H9 (cell line): ENCODE measurements at regions not wholly inside any gene's neighbourhood (a gene's known extent, or its start where the extent isn't known, plus 50 kb on each side); places are given as distances from the start of the nearest gene placed in this dataset.

Experiments used
- DNase-seq: peaks from one replicate; pipeline ENCODE4 v3.0.0-alpha.2; 2017
- H2AFZ ChIP-seq: one replicate; pipeline ENCODE4 v1.6.1; 2013; ENCODE audit warnings: mild to moderate bottlenecking, low read length, control low read depth, moderate library complexity
- H2AK5ac ChIP-seq: 2 replicates; pipeline ENCODE4 v1.6.1; 2013; ENCODE audit warnings: low read length, control low read depth, mixed read lengths; ENCODE audit not compliant: insufficient read length
- H2BK120ac ChIP-seq: one replicate; pipeline ENCODE4 v1.6.1; 2013; ENCODE audit warnings: low read depth, mild to moderate bottlenecking, low read length, control low read depth, inconsistent platforms; ENCODE audit not compliant: poor library complexity, severe bottlenecking
- H2BK12ac ChIP-seq: 2 replicates; pipeline ENCODE4 v1.6.1; 2013; ENCODE audit warnings: low read length, control low read depth, mixed read lengths, low read depth; ENCODE audit not compliant: insufficient read length
- H2BK15ac ChIP-seq: 2 replicates; pipeline ENCODE4 v1.6.1; 2013; ENCODE audit warnings: low read depth, low read length, control low read depth
- H2BK20ac ChIP-seq: one replicate; pipeline ENCODE4 v1.6.1; 2013; ENCODE audit warnings: low read depth, mild to moderate bottlenecking, low read length, control low read depth, inconsistent platforms; ENCODE audit not compliant: poor library complexity, severe bottlenecking
- H2BK5ac ChIP-seq: 2 replicates; pipeline ENCODE4 v1.6.1; 2013; ENCODE audit warnings: low read length, control low read depth, mixed read lengths; ENCODE audit not compliant: insufficient read length
- H3K14ac ChIP-seq: 2 replicates; pipeline ENCODE4 v1.6.1; 2013; ENCODE audit warnings: low read length, control low read depth; ENCODE audit not compliant: insufficient read depth
- H3K18ac ChIP-seq: 2 replicates; pipeline ENCODE4 v1.6.1; 2013; ENCODE audit warnings: low read depth, mild to moderate bottlenecking, mixed read lengths, low read length, control low read depth; ENCODE audit not compliant: insufficient read length
- H3K23ac ChIP-seq: 2 replicates; pipeline ENCODE4 v1.6.1; 2013; ENCODE audit warnings: low read length, control low read depth, mixed read lengths, low read depth; ENCODE audit not compliant: insufficient read length
- H3K23me2 ChIP-seq: 2 replicates; pipeline ENCODE4 v1.6.1; 2013; ENCODE audit warnings: low read depth, mild to moderate bottlenecking, mixed read lengths, low read length, control low read depth; ENCODE audit not compliant: insufficient read length, poor library complexity, severe bottlenecking
- H3K27ac ChIP-seq: 2 replicates; pipeline ENCODE4 v1.5.1; 2013; ENCODE audit warnings: low read length, control low read depth, mixed read lengths, low read depth; ENCODE audit not compliant: insufficient read length
- H3K27me3 ChIP-seq: 2 replicates; pipeline ENCODE4 v1.6.1; 2013; ENCODE audit warnings: low read length, control low read depth, inconsistent platforms; ENCODE audit not compliant: insufficient read depth
- H3K4ac ChIP-seq: 2 replicates; pipeline ENCODE4 v1.6.1; 2013; ENCODE audit warnings: low read depth, mild to moderate bottlenecking, control low read depth, inconsistent platforms, low read length, moderate library complexity
- H3K4me1 ChIP-seq: 2 replicates; pipeline ENCODE4 v1.6.1; 2013; ENCODE audit warnings: low read length, control low read depth, inconsistent platforms; ENCODE audit not compliant: insufficient read depth
- H3K4me2 ChIP-seq: 2 replicates; pipeline ENCODE4 v1.6.1; 2013; ENCODE audit warnings: low read length, control low read depth, mixed read lengths; ENCODE audit not compliant: insufficient read length, insufficient read depth
- H3K56ac ChIP-seq: 2 replicates; pipeline ENCODE4 v1.6.1; 2013; ENCODE audit warnings: low read depth, mild to moderate bottlenecking, mixed read lengths, low read length, control low read depth; ENCODE audit not compliant: insufficient read length
- H3K79me1 ChIP-seq: 2 replicates; pipeline ENCODE4 v1.6.1; 2013; ENCODE audit warnings: low read depth, mild to moderate bottlenecking, moderate library complexity, low read length, control low read depth, inconsistent platforms; ENCODE audit not compliant: insufficient read depth, poor library complexity, severe bottlenecking
- H3K79me2 ChIP-seq: 2 replicates; pipeline ENCODE4 v1.6.1; 2013; ENCODE audit warnings: low read length, control low read depth, inconsistent platforms; ENCODE audit not compliant: insufficient read depth
- H3K9ac ChIP-seq: 2 replicates; pipeline ENCODE4 v1.6.1; 2013; ENCODE audit warnings: low read length, control low read depth, mixed read lengths; ENCODE audit not compliant: insufficient read length; ENCODE audit errors: extremely low read depth
- H3K9me3 ChIP-seq: one replicate; pipeline ENCODE4 v1.6.1; 2013; ENCODE audit warnings: low read depth, low read length, inconsistent platforms; ENCODE audit not compliant: control insufficient read depth
- H3T11ph ChIP-seq: one replicate; pipeline ENCODE4 v1.6.1; 2013; ENCODE audit warnings: mild to moderate bottlenecking, low read length, control low read depth, inconsistent platforms
- H4K20me1 ChIP-seq: one replicate; pipeline ENCODE4 v1.6.1; 2013; ENCODE audit not compliant: control insufficient read depth, insufficient read length, insufficient read depth
- H4K5ac ChIP-seq: 2 replicates; pipeline ENCODE4 v1.6.1; 2013; ENCODE audit warnings: low read depth, mild to moderate bottlenecking, mixed read lengths, low read length, control low read depth; ENCODE audit not compliant: insufficient read length
- H4K8ac ChIP-seq: replicated peaks from 2 replicates; pipeline ENCODE4 v1.6.1; 2013; ENCODE audit warnings: low read length, control low read depth, mixed read lengths, low read depth; ENCODE audit not compliant: insufficient read length
- H4K91ac ChIP-seq: 2 replicates; pipeline ENCODE4 v1.6.1; 2013; ENCODE audit warnings: low read depth, mild to moderate bottlenecking, moderate library complexity, mixed read lengths, low read length, control low read depth; ENCODE audit not compliant: insufficient read length
- H3K27ac Mint-ChIP-seq, 3 experiments: 2 replicates in 2 of 3; 3 replicates in 1 of 3; pipeline ENCODE4 v1.8.0; 2020 to 2021; ENCODE audit warnings: mixed read lengths in 3 of 3, mild to moderate bottlenecking in 1 of 3, moderate library complexity in 1 of 3
- H3K27me3 Mint-ChIP-seq: 2 replicates; pipeline ENCODE4 v1.8.0; 2021; ENCODE audit warnings: low read depth, mild to moderate bottlenecking, moderate library complexity, mixed read lengths
- H3K36me3 Mint-ChIP-seq, 3 experiments: 2 replicates in 2 of 3; 3 replicates in 1 of 3; pipeline ENCODE4 v1.8.0; 2020 to 2021; ENCODE audit warnings: low read depth in 3 of 3, mixed read lengths in 3 of 3; ENCODE audit not compliant: insufficient read depth in 1 of 3
- H3K4me1 Mint-ChIP-seq, 2 experiments: 2 replicates each; pipeline ENCODE4 v1.8.0; 2020; ENCODE audit warnings: mixed read lengths in 2 of 2
- H3K4me3 Mint-ChIP-seq, 2 experiments: 2 replicates in 1 of 2; 3 replicates in 1 of 2; pipeline ENCODE4 v1.8.0; 2020 to 2021; ENCODE audit warnings: mild to moderate bottlenecking in 2 of 2, mixed read lengths in 2 of 2, moderate library complexity in 1 of 2
- H3K9me3 Mint-ChIP-seq, 2 experiments: 2 replicates in 1 of 2; 3 replicates in 1 of 2; pipeline ENCODE4 v1.8.0; 2020; ENCODE audit warnings: mild to moderate bottlenecking in 2 of 2, mixed read lengths in 2 of 2, moderate library complexity in 1 of 2
- CTCF ChIP-seq: fragments of 200-600 bp; sonication (generic); conservative IDR thresholded peaks from 3 replicates; pipeline ENCODE4 v1.8.0; 2021; ENCODE audit warnings: antibody characterized with exemption, mild to moderate bottlenecking
- WGBS: extraction: QIAGEN DNeasy Blood & Tissue Kit; methylation state at CpG from one replicate; pipeline ENCODE4 v1.1.7; 2013; ENCODE audit warnings: missing lambda C conversion rate, low lambda C conversion rate, mixed read lengths; ENCODE audit not compliant: insufficient read length; ENCODE audit errors: extremely low coverage; 5-methylcytosine and 5-hydroxymethylcytosine counted together

- no peak overlapping the region for H4K5ac ChIP-seq
- H2BK12ac ChIP-seq: no peak overlapping the region
- H2AFZ ChIP-seq: no peak overlapping the region
- H3K79me1 ChIP-seq: no peaks in the 10 kb centered on the region
- Mint-ChIP-seq H3K4me1 (peaks cover 39 to 41% of the 10 kb centered on the region in 2 experiments), H3K27ac (no peak overlapping the region), H3K27me3 (peaks cover 3% of the 10 kb centered on the region), H3K9me3 (no peaks in the 10 kb centered on the region; a peak in 1 of 5 replicates), H3K4me3 (no peak overlapping the region), H3K36me3 (no peaks in the 10 kb centered on the region; a peak in 1 of 7 replicates)
- H3K9me3 ChIP-seq: no peaks in the 10 kb centered on the region
- H3K4ac ChIP-seq: no peak overlapping the region
- H3K4me1 ChIP-seq: peaks cover 9% of the 10 kb centered on the region; the same call in 1 of the 2 replicates
- H3K27me3 ChIP-seq: no peaks in the 10 kb centered on the region
- H3K23ac ChIP-seq: no peak overlapping the region
- no peaks in the 10 kb centered on the region for H3K79me2 ChIP-seq
- no peak overlapping the region for H3K14ac ChIP-seq
- no peak overlapping the region for H2BK120ac ChIP-seq
- H2AK5ac ChIP-seq: no peak overlapping the region
- no peaks in the 10 kb centered on the region for H3K23me2 ChIP-seq
- H4K91ac ChIP-seq: no peak overlapping the region
- H3K56ac ChIP-seq: no peak overlapping the region
- no peak overlapping the region for H2BK20ac ChIP-seq
- no peak overlapping the region for H3K4me2 ChIP-seq
- no peak overlapping the region for H4K8ac ChIP-seq
- H4K20me1 ChIP-seq: no peaks in the 10 kb centered on the region
- TF ChIP-seq CTCF: no peak
- no peak overlapping the region for H3T11ph ChIP-seq
- no peak overlapping the region for H2BK5ac ChIP-seq
- H3K18ac ChIP-seq: peak overlapping the region; percentile 39
- no peak overlapping the region for H3K27ac ChIP-seq
- no peak for DNase-seq
- WGBS: no CpG with 5 or more reads among the region's 5 CpGs
- H3K9ac ChIP-seq: no peak overlapping the region
- no peak overlapping the region for H2BK15ac ChIP-seq
These were observed 76.7 kb downstream of the SST start for GRCh38 chr3:187593451-187593850.
